ENCODE measurements at regions not wholly inside any gene's neighbourhood (a gene's known extent, or its start where the extent isn't known, plus 50 kb on each side); places are given as distances from the start of the nearest gene placed in this dataset.

DNA sequence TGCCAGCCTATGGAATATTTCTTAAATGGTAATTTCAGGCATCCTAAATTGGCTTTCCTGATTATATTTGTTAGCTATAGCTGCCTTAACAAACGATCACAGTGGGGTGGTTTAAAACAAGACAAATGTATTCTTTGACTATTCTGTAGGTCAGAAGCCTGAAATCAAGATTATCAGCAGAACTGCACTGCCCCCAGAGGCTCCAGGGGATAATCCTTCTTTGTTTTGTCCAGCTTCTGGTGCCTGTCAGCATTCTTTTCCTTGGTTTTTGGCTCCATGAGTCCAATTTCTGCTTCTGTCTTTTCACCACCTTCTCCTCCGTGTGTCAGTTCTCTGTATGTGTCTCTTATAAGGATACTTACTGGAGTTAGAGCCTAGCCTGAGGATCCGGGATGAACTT is 1282.2 kb upstream of the USP15 start:
- POLR2A ChIA-PET (ENCODE audit: partially characterized antibody): no interaction called here

More for the DNA sequence above, 1282.2 kb upstream of the USP15 start:
- Histone ChIP-seq H3K4ac (replicated peaks; ENCODE audit: insufficient read length, low read depth, low read length) (no peak overlapping the region), H2BK12ac (ENCODE audit: low read depth, low read length) (no peak overlapping the region), H3K23ac (ENCODE audit: insufficient read length) (no peak overlapping the region), H3K79me1 (ENCODE audit: low read depth, low read length) (no peaks in the 10 kb centered on the region), H2AK5ac (ENCODE audit: low read depth, low read length) (no peak overlapping the region), H3K23me2 (ENCODE audit: low read depth, low read length) (no peaks in the 10 kb centered on the region), H2BK5ac (ENCODE audit: low read depth, low read length) (peak overlapping the region; percentile 54; the same call in 1 of the 2 replicates), H3K56ac (replicated peaks; ENCODE audit: insufficient read length, low read depth, low read length) (no peak overlapping the region), H4K20me1 (replicated peaks in 1 of 2; ENCODE audit: control insufficient read depth in 1 of 2, insufficient read depth in 2 of 2, low read length in 2 of 2) (no peaks in the 10 kb centered on the region), H3K14ac (ENCODE audit: insufficient read length) (no peak overlapping the region), H4K5ac (ENCODE audit: insufficient read length, low read depth, low read length) (no peak overlapping the region), H3K4me2 (ENCODE audit: insufficient read depth in 1 of 2, low read depth in 2 of 2, low read length in 2 of 2) (no peak overlapping the region), H2BK15ac (ENCODE audit: low read length) (no peak overlapping the region), H2AFZ (ENCODE audit: low read length) (no peak overlapping the region), H3K79me2 (ENCODE audit: control insufficient read depth in 1 of 2, insufficient read depth in 2 of 2, low read length in 2 of 2) (no peaks in the 10 kb centered on the region), H3K9me3 (ENCODE audit: insufficient read depth in 2 of 2, low read depth in 1 of 2, low read length in 1 of 2) (no peaks in the 10 kb centered on the region), H3K27ac (ENCODE audit: low read depth, low read length) (no peak overlapping the region), H3K36me3 (ENCODE audit: control insufficient read depth in 2 of 4, insufficient read depth in 4 of 4, low read length in 3 of 4) (no peaks in the 10 kb centered on the region), H3K4me1 (replicated peaks in 1 of 4; ENCODE audit: control insufficient read depth in 3 of 4, insufficient read depth in 4 of 4, low read length in 3 of 4) (peaks cover 0 to 4% (median 1%) of the 10 kb centered on the region in 4 experiments; a peak in 2 of 7 replicates), H4K91ac (replicated peaks; ENCODE audit: insufficient read length, low read length) (no peak overlapping the region), H2BK120ac (replicated peaks; ENCODE audit: low read depth, low read length) (no peak overlapping the region), H2BK20ac (ENCODE audit: low read length) (peak overlapping the region; percentile 41; the same call in 1 of the 2 replicates), H3K9ac (replicated peaks in 1 of 4; ENCODE audit: extremely low read depth in 1 of 4, low read depth in 3 of 4, low read length in 3 of 4) (no peak overlapping the region), H3K27me3 (replicated peaks in 1 of 4; ENCODE audit: control insufficient read depth in 3 of 4, extremely low read depth in 1 of 4, insufficient read depth in 3 of 4, low read length in 3 of 4) (no peaks in the 10 kb centered on the region), H3K18ac (ENCODE audit: extremely low read depth, low read length) (no peak overlapping the region; the same call in 1 of the 2 replicates), H3K4me3 (ENCODE audit: extremely low read depth in 1 of 4, insufficient read depth in 2 of 4, low read depth in 3 of 4, low read length in 4 of 4) (no peak overlapping the region), H4K8ac (ENCODE audit: extremely low read depth, insufficient read depth, low read length) (no peak overlapping the region)
- DNase-seq (ENCODE audit: low read depth in 1 of 2, low spot score in 2 of 2) (peak in 1 of 2 experiments; percentile 1), FAIRE-seq (no peak)
- CTCF ChIA-PET (ENCODE audit: partially characterized antibody): interaction anchor here (0.7 to 3.3 kb wide), 10 partner anchors 9 to 1119 kb away, joined by 3 to 11 read pairs (median 3); no protein-coding TSS in a partner anchor
- WGBS, 2 experiments (ENCODE audit: extremely low coverage in 1 of 2, insufficient coverage in 1 of 2, insufficient read length in 1 of 2, insufficient replicate concordance in 2 of 2, low coverage in 1 of 2, low lambda C conversion rate in 2 of 2, missing lambda C conversion rate in 1 of 2): 94% methylated on average over 3 of the region's 3 CpGs; no CpG with 5 or more reads in 1 of the 2 experiments
- TF ChIP-seq BRCA1 (IDR thresholded peaks at IDR 0.05; ENCODE audit: low read depth, low read length) (no peak), RAD21 (IDR thresholded peaks at IDR 0.05 in 1 of 2, conservative IDR thresholded peaks at IDR 0.05 in 1 of 2; ENCODE audit: low read depth in 2 of 2, low read length in 2 of 2) (peak; percentile 57 to 67), SIRT6 (IDR thresholded peaks at IDR 0.05; ENCODE audit: low read length) (no peak), NRF1 (IDR thresholded peaks at IDR 0.05; ENCODE audit: low read depth, low read length) (no peak), PHF8 (conservative IDR thresholded peaks at IDR 0.05; ENCODE audit: low read depth, low read length) (no peak), SIN3A (conservative IDR thresholded peaks at IDR 0.05 in 1 of 2, IDR thresholded peaks at IDR 0.05 in 1 of 2; ENCODE audit: low read depth in 1 of 2, low read length in 2 of 2) (no peak), TEAD4 (IDR thresholded peaks at IDR 0.05; ENCODE audit: low read depth, low read length) (no peak), CTCF (IDR thresholded peaks at IDR 0.05; ENCODE audit: control extremely low read depth in 1 of 3, insufficient read depth in 1 of 3, low read depth in 1 of 3, low read length in 3 of 3) (peak in 2 of 3 experiments; percentile 41 to 59; a peak in 2 of 4 replicates)
